ENCODE measurements at regions not wholly inside any gene's neighbourhood (a gene's known extent, or its start where the extent isn't known, plus 50 kb on each side); places are given as distances from the start of the nearest gene placed in this dataset.

GRCh38 chr12:24138041-24138440, 188.6 kb upstream of the SOX5 start:
- DNase-seq (ENCODE audit: low read depth), result no peak

GRCh38 chr12:24135158-24135850, 185.8 kb upstream of the SOX5 start:
- DNase-seq (ENCODE audit: low read depth), result no peak

- DNase-seq (ENCODE audit: low read depth), result no peak
Observed at GRCh38 chr12:24134092-24134491, 184.6 kb upstream of the SOX5 start.

- DNase-seq (ENCODE audit: low read depth), result no peak
Observed at GRCh38 chr12:24133384-24133783, 183.9 kb upstream of the SOX5 start.

- no peak for DNase-seq (ENCODE audit: low read depth)
Observed at GRCh38 chr12:24127919-24128721, 178.7 kb upstream of the SOX5 start.

- DNase-seq (ENCODE audit: low read depth), result no peak
Observed at GRCh38 chr12:24125280-24125679, 175.8 kb upstream of the SOX5 start.

GRCh38 chr12:24121911-24122310, 172.4 kb upstream of the SOX5 start:
- DNase-seq (ENCODE audit: low read depth), result no peak

- DNase-seq (ENCODE audit: low read depth), result no peak
Observed at GRCh38 chr12:24118668-24119067, 169.2 kb upstream of the SOX5 start.

- no peak for DNase-seq (ENCODE audit: low read depth)
Observed at GRCh38 chr12:24116548-24116947, 167.1 kb upstream of the SOX5 start.

- DNase-seq (ENCODE audit: low read depth), result no peak
Observed at GRCh38 chr12:24113701-24114100, 164.2 kb upstream of the SOX5 start.

GRCh38 chr12:24111616-24112015, 162.1 kb upstream of the SOX5 start:
- no peak for DNase-seq (ENCODE audit: low read depth)

GRCh38 chr12:24111086-24111485, 161.6 kb upstream of the SOX5 start:
- no peak for DNase-seq (ENCODE audit: low read depth)

- no peak for DNase-seq (ENCODE audit: low read depth)
Observed at GRCh38 chr12:24109381-24110039, 160.0 kb upstream of the SOX5 start.

- no peak for DNase-seq (ENCODE audit: low read depth)
Observed at GRCh38 chr12:24102676-24103075, 153.2 kb upstream of the SOX5 start.

- DNase-seq (ENCODE audit: low read depth), result no peak
Observed at GRCh38 chr12:24099576-24099975, 150.1 kb upstream of the SOX5 start.

GRCh38 chr12:24095245-24095644, 145.8 kb upstream of the SOX5 start:
- no peak for DNase-seq (ENCODE audit: low read depth)

GRCh38 chr12:24089510-24089890, 140.0 kb upstream of the SOX5 start:
- DNase-seq (ENCODE audit: low read depth), result no peak

- no peak for DNase-seq (ENCODE audit: low read depth)
Observed at GRCh38 chr12:24088751-24089509, 139.5 kb upstream of the SOX5 start.

GRCh38 chr12:24087294-24087693, 137.8 kb upstream of the SOX5 start:
- no peak for DNase-seq (ENCODE audit: low read depth)

- DNase-seq (ENCODE audit: low read depth), result no peak
Observed at GRCh38 chr12:24084800-24085199, 135.3 kb upstream of the SOX5 start.

- DNase-seq (ENCODE audit: low read depth), result no peak
Observed at GRCh38 chr12:24083838-24084237, 134.4 kb upstream of the SOX5 start.

- no peak for DNase-seq (ENCODE audit: low read depth)
Observed at GRCh38 chr12:24081606-24082005, 132.1 kb upstream of the SOX5 start.
